ENCODE measurements at regions not wholly inside any gene's neighbourhood (a gene's known extent, or its start where the extent isn't known, plus 50 kb on each side); places are given as distances from the start of the nearest gene placed in this dataset.

DNA sequence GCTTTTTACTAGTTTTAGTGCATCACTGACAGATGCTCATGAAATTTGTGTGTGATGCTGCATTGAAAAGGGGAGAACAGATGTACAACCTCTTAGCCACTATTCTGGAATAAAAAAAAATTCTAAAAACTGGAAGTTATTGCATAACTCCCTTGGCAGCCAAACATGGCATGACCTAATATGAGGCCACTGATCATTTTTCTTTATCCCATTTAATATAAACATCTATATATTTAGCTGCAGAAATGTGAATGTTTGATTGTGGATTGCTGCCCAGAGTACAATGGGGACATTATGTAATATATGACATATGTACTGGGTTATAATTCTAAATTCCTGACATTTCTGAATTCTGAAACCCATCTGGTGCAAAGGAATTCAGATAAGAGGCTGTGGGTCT is 86.5 kb downstream of the CDCA7 start:
- no peak for TF ChIP-seq CTCF (IDR thresholded peaks at IDR 0.05)
- no peak for TF ChIP-seq EZH2 (IDR thresholded peaks at IDR 0.05)
- no peak for TF ChIP-seq EZH2phosphoT487 (IDR thresholded peaks at IDR 0.05)

Data from neural progenitor cell (in vitro differentiated cells).